Endothelial cell (in vitro differentiated cells): ENCODE measurements at regions not wholly inside any gene's neighbourhood (a gene's known extent, or its start where the extent isn't known, plus 50 kb on each side); places are given as distances from the start of the nearest gene placed in this dataset.

Experiments
- DNase-seq: peaks from one replicate; pipeline ENCODE4 v3.0.0; 2021; ENCODE audit warnings: low spot score
- H3K27ac Mint-ChIP-seq: one replicate; pipeline ENCODE4 v1.8.0; 2021; ENCODE audit warnings: mixed read lengths, inconsistent platforms; ENCODE audit not compliant: unreplicated experiment
- H3K27me3 Mint-ChIP-seq: one replicate; pipeline ENCODE4 v1.8.0; 2021; ENCODE audit warnings: mild to moderate bottlenecking, moderate library complexity, mixed read lengths, inconsistent platforms; ENCODE audit not compliant: unreplicated experiment
- H3K36me3 Mint-ChIP-seq: one replicate; pipeline ENCODE4 v1.8.0; 2021; ENCODE audit warnings: mild to moderate bottlenecking, low read depth, mixed read lengths, inconsistent platforms; ENCODE audit not compliant: unreplicated experiment
- H3K4me1 Mint-ChIP-seq: one replicate; pipeline ENCODE4 v1.8.0; 2021; ENCODE audit warnings: mild to moderate bottlenecking, mixed read lengths, inconsistent platforms; ENCODE audit not compliant: unreplicated experiment
- H3K4me3 Mint-ChIP-seq: one replicate; pipeline ENCODE4 v1.8.0; 2021; ENCODE audit warnings: mild to moderate bottlenecking, mixed read lengths, inconsistent platforms; ENCODE audit not compliant: unreplicated experiment
- H3K9me3 Mint-ChIP-seq: one replicate; pipeline ENCODE4 v1.8.0; 2021; ENCODE audit warnings: mixed read lengths, inconsistent platforms; ENCODE audit not compliant: unreplicated experiment
- CTCF ChIP-seq: fragments of 200-600 bp; sonication (generic); IDR thresholded peaks from one replicate; pipeline ENCODE4 v1.5.0; 2021; ENCODE audit warnings: antibody characterized with exemption; ENCODE audit not compliant: unreplicated experiment

DNA sequence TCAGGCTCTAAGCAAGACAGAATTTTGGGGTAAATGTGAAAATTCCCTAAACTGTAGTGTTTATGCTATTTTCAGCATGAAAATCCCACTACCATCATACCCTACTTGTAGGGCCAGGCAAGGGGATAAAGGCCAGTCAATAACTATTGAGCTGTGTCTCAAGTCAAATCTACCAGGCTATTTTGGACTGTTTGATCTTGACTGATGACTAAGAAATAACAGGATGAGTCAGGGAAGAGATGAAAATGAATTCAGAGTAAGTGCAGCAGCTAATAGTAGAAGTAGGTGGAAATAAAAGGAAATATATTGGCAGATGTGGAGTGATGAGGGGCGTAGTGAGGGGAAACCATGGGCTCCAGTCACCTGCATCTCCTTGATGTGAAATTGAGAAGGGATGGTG, 225.8 kb upstream of the PHYHIPL start:
- no peaks in the 10 kb centered on the region for H3K9me3 Mint-ChIP-seq
- H3K4me1 Mint-ChIP-seq = no peaks in the 10 kb centered on the region
- H3K4me3 Mint-ChIP-seq = no peak overlapping the region
- TF ChIP-seq CTCF = no peak
- H3K27me3 Mint-ChIP-seq = no peaks in the 10 kb centered on the region
- H3K36me3 Mint-ChIP-seq = no peaks in the 10 kb centered on the region
- no peak for DNase-seq
- no peak overlapping the region for H3K27ac Mint-ChIP-seq

GRCh38 chr10:58951087-58951486, 225.4 kb upstream of the PHYHIPL start:
- Mint-ChIP-seq H3K4me3 (no peak overlapping the region), H3K4me1 (no peaks in the 10 kb centered on the region)

GRCh38 chr10:58951746-58952145, 224.7 kb upstream of the PHYHIPL start:
- no peak overlapping the region for H3K27ac Mint-ChIP-seq
- H3K4me1 Mint-ChIP-seq = no peaks in the 10 kb centered on the region
- no peak for DNase-seq
- no peak for TF ChIP-seq CTCF
- H3K9me3 Mint-ChIP-seq = no peaks in the 10 kb centered on the region
- H3K4me3 Mint-ChIP-seq = no peak overlapping the region
- H3K36me3 Mint-ChIP-seq = no peaks in the 10 kb centered on the region
- H3K27me3 Mint-ChIP-seq = no peaks in the 10 kb centered on the region

More at GRCh38 chr10:58951087-58951486, 225.4 kb upstream of the PHYHIPL start:
- H3K36me3 Mint-ChIP-seq = no peaks in the 10 kb centered on the region
- DNase-seq = no peak
- H3K27ac Mint-ChIP-seq = no peak overlapping the region
- H3K9me3 Mint-ChIP-seq = no peaks in the 10 kb centered on the region
- no peaks in the 10 kb centered on the region for H3K27me3 Mint-ChIP-seq
- TF ChIP-seq CTCF = no peak

GRCh38 chr10:58952162-58952601, 224.3 kb upstream of the PHYHIPL start:
- no peak for DNase-seq
- Mint-ChIP-seq H3K36me3 (no peaks in the 10 kb centered on the region), H3K27ac (no peak overlapping the region), H3K27me3 (no peaks in the 10 kb centered on the region), H3K4me3 (no peak overlapping the region), H3K4me1 (no peaks in the 10 kb centered on the region), H3K9me3 (no peaks in the 10 kb centered on the region)
- no peak for TF ChIP-seq CTCF

DNA sequence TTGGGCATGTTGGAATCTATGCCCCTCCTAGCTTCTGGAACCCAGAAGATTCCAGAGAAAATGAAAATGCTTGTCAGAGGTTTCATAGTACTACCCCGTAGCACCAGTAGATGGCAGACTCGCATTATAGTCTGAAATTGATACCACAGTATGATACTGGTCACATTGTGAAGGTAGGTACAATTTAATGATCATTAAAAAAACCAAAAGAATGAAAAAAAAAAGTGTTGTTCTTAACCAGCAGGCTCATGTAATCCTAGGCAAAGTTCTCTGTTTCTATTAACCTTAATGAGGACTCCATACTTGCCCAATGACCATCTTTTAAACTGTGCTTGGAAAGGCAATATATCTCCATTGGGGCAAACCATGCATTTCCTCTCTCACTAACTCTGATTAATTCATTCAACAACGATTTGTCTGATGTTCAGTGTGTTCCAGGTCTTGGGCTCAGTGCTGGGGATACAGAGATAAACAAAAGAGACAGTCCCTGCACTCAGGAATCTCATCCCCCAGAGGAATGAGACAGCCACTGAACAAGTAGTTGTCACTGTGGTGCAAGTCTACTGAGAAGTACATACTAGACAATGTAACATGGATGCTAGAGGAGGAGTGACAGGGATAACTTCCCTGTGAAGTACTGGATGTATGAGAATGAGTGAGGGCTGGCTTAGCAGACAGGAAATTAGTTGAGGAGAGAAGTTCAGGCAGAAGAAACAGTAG, 223.5 kb upstream of the PHYHIPL start:
- H3K9me3 Mint-ChIP-seq = no peaks in the 10 kb centered on the region
- H3K4me1 Mint-ChIP-seq = no peaks in the 10 kb centered on the region
- H3K36me3 Mint-ChIP-seq = no peaks in the 10 kb centered on the region
- peak; percentile 54 for DNase-seq
- no peaks in the 10 kb centered on the region for H3K27me3 Mint-ChIP-seq
- TF ChIP-seq CTCF = peak; percentile 75
- H3K4me3 Mint-ChIP-seq = no peak overlapping the region
- no peak overlapping the region for H3K27ac Mint-ChIP-seq
